Neuron (in vitro differentiated cells): ENCODE measurements at regions not wholly inside any gene's neighbourhood (a gene's known extent, or its start where the extent isn't known, plus 50 kb on each side); places are given as distances from the start of the nearest gene placed in this dataset.
A peak's percentile ranks its signal among the peaks of the same experiment; 100 is the strongest.

Experiments
- H2AFZ ChIP-seq: one replicate; pipeline ENCODE4 v1.6.1; 2013; ENCODE audit warnings: low read depth, mild to moderate bottlenecking, inconsistent platforms, low read length, moderate library complexity
- H3K27me3 ChIP-seq: one replicate; pipeline ENCODE4 v1.6.1; 2013; ENCODE audit warnings: low read length; ENCODE audit not compliant: insufficient read depth
- H3K36me3 ChIP-seq: one replicate; pipeline ENCODE4 v1.6.1; 2013; ENCODE audit warnings: low read length; ENCODE audit not compliant: insufficient read depth
- H3K4me1 ChIP-seq: one replicate; pipeline ENCODE4 v1.6.1; 2013; ENCODE audit warnings: low read length; ENCODE audit not compliant: insufficient read depth
- H3K4me3 ChIP-seq: 2 replicates; pipeline ENCODE4 v1.5.1; 2013; ENCODE audit warnings: mild to moderate bottlenecking, low read length, moderate library complexity
- H3K9me3 ChIP-seq: one replicate; pipeline ENCODE4 v1.6.1; 2013; ENCODE audit warnings: low read length

- Histone ChIP-seq H3K27me3 (no peaks in the 10 kb centered on the region), H3K9me3 (no peaks in the 10 kb centered on the region), H3K4me3 (no peak overlapping the region), H2AFZ (no peak overlapping the region), H3K4me1 (peaks cover 40% of the 10 kb centered on the region), H3K36me3 (no peaks in the 10 kb centered on the region)
Observed at GRCh38 chr2:58972737-58973136, 731.6 kb upstream of the FANCL start.

GRCh38 chr2:58971511-58972360, 730.6 kb upstream of the FANCL start:
- Histone ChIP-seq H2AFZ (no peak overlapping the region), H3K4me1 (peaks cover 33% of the 10 kb centered on the region), H3K36me3 (no peaks in the 10 kb centered on the region), H3K4me3 (no peak overlapping the region), H3K27me3 (no peaks in the 10 kb centered on the region), H3K9me3 (no peaks in the 10 kb centered on the region)

GRCh38 chr2:58970365-58970764, 729.2 kb upstream of the FANCL start:
- Histone ChIP-seq H3K4me1 (peaks cover 26% of the 10 kb centered on the region), H3K36me3 (no peaks in the 10 kb centered on the region), H3K27me3 (no peaks in the 10 kb centered on the region), H3K4me3 (no peak overlapping the region), H3K9me3 (no peaks in the 10 kb centered on the region), H2AFZ (no peak overlapping the region)

- H2AFZ ChIP-seq, result no peak overlapping the region
- H3K36me3 ChIP-seq, result no peaks in the 10 kb centered on the region
- H3K4me3 ChIP-seq, result no peak overlapping the region
- peaks cover 14% of the 10 kb centered on the region for H3K4me1 ChIP-seq
- no peaks in the 10 kb centered on the region for H3K27me3 ChIP-seq
- H3K9me3 ChIP-seq, result no peaks in the 10 kb centered on the region
Observed at GRCh38 chr2:58968885-58969284, 727.8 kb upstream of the FANCL start.

GRCh38 chr2:58967736-58968135, 726.6 kb upstream of the FANCL start:
- Histone ChIP-seq H3K4me3 (no peak overlapping the region), H3K9me3 (no peaks in the 10 kb centered on the region), H3K4me1 (peaks cover 9% of the 10 kb centered on the region), H2AFZ (no peak overlapping the region), H3K36me3 (no peaks in the 10 kb centered on the region), H3K27me3 (no peaks in the 10 kb centered on the region)

GRCh38 chr2:58965602-58966001, 724.5 kb upstream of the FANCL start:
- Histone ChIP-seq H3K4me3 (no peak overlapping the region), H3K27me3 (no peaks in the 10 kb centered on the region), H3K9me3 (no peaks in the 10 kb centered on the region), H2AFZ (no peak overlapping the region), H3K4me1 (peaks cover 9% of the 10 kb centered on the region), H3K36me3 (no peaks in the 10 kb centered on the region)

- H2AFZ ChIP-seq, result peak overlapping the region; percentile 74
- H3K4me3 ChIP-seq, result no peak overlapping the region
- no peaks in the 10 kb centered on the region for H3K9me3 ChIP-seq
- H3K36me3 ChIP-seq, result no peaks in the 10 kb centered on the region
- H3K4me1 ChIP-seq, result peaks cover 22% of the 10 kb centered on the region
- H3K27me3 ChIP-seq, result no peaks in the 10 kb centered on the region
Observed at GRCh38 chr2:58959996-58960395, 718.9 kb upstream of the FANCL start.

GRCh38 chr2:58957188-58957840, 716.2 kb upstream of the FANCL start:
- Histone ChIP-seq H3K9me3 (no peaks in the 10 kb centered on the region), H3K36me3 (no peaks in the 10 kb centered on the region), H3K4me3 (no peak overlapping the region)

GRCh38 chr2:58954880-58955385, 713.8 kb upstream of the FANCL start:
- Histone ChIP-seq H3K4me3 (no peak overlapping the region), H3K4me1 (peaks cover 25% of the 10 kb centered on the region), H2AFZ (peak overlapping the region; percentile 57), H3K27me3 (no peaks in the 10 kb centered on the region), H3K9me3 (no peaks in the 10 kb centered on the region), H3K36me3 (no peaks in the 10 kb centered on the region)

More at GRCh38 chr2:58957188-58957840, 716.2 kb upstream of the FANCL start:
- Histone ChIP-seq H3K27me3 (no peaks in the 10 kb centered on the region), H2AFZ (no peak overlapping the region), H3K4me1 (peaks cover 28% of the 10 kb centered on the region)

GRCh38 chr2:58951722-58952121, 710.6 kb upstream of the FANCL start:
- no peak overlapping the region for H3K4me3 ChIP-seq
- no peaks in the 10 kb centered on the region for H3K36me3 ChIP-seq
- peaks cover 18% of the 10 kb centered on the region for H3K4me1 ChIP-seq
- H3K27me3 ChIP-seq, result no peaks in the 10 kb centered on the region
- no peaks in the 10 kb centered on the region for H3K9me3 ChIP-seq
- H2AFZ ChIP-seq, result no peak overlapping the region

GRCh38 chr2:58950795-58951462, 709.8 kb upstream of the FANCL start:
- Histone ChIP-seq H3K36me3 (no peaks in the 10 kb centered on the region), H3K4me3 (no peak overlapping the region), H2AFZ (no peak overlapping the region), H3K9me3 (no peaks in the 10 kb centered on the region), H3K4me1 (peaks cover 18% of the 10 kb centered on the region), H3K27me3 (no peaks in the 10 kb centered on the region)

GRCh38 chr2:58939388-58939787, 698.3 kb upstream of the FANCL start:
- H3K27me3 ChIP-seq, result no peaks in the 10 kb centered on the region
- no peaks in the 10 kb centered on the region for H3K4me1 ChIP-seq
- no peak overlapping the region for H2AFZ ChIP-seq
- no peaks in the 10 kb centered on the region for H3K36me3 ChIP-seq
- no peak overlapping the region for H3K4me3 ChIP-seq
- H3K9me3 ChIP-seq, result peaks cover 5% of the 10 kb centered on the region

- H3K4me3 ChIP-seq, result no peak overlapping the region
- H3K27me3 ChIP-seq, result no peaks in the 10 kb centered on the region
- peaks cover 5% of the 10 kb centered on the region for H3K9me3 ChIP-seq
- no peak overlapping the region for H2AFZ ChIP-seq
- H3K36me3 ChIP-seq, result no peaks in the 10 kb centered on the region
- H3K4me1 ChIP-seq, result no peaks in the 10 kb centered on the region
Observed at GRCh38 chr2:58938988-58939387, 697.9 kb upstream of the FANCL start.
